Endothelial cell (in vitro differentiated cells): ENCODE measurements at regions not wholly inside any gene's neighbourhood (a gene's known extent, or its start where the extent isn't known, plus 50 kb on each side); places are given as distances from the start of the nearest gene placed in this dataset.

ENCODE experiments used
- DNase-seq: peaks from one replicate; pipeline ENCODE4 v3.0.0; 2021; ENCODE audit warnings: low spot score
- H3K27ac Mint-ChIP-seq: one replicate; pipeline ENCODE4 v1.8.0; 2021; ENCODE audit warnings: mixed read lengths, inconsistent platforms; ENCODE audit not compliant: unreplicated experiment
- H3K27me3 Mint-ChIP-seq: one replicate; pipeline ENCODE4 v1.8.0; 2021; ENCODE audit warnings: mild to moderate bottlenecking, moderate library complexity, mixed read lengths, inconsistent platforms; ENCODE audit not compliant: unreplicated experiment
- H3K36me3 Mint-ChIP-seq: one replicate; pipeline ENCODE4 v1.8.0; 2021; ENCODE audit warnings: mild to moderate bottlenecking, low read depth, mixed read lengths, inconsistent platforms; ENCODE audit not compliant: unreplicated experiment
- H3K4me1 Mint-ChIP-seq: one replicate; pipeline ENCODE4 v1.8.0; 2021; ENCODE audit warnings: mild to moderate bottlenecking, mixed read lengths, inconsistent platforms; ENCODE audit not compliant: unreplicated experiment
- H3K4me3 Mint-ChIP-seq: one replicate; pipeline ENCODE4 v1.8.0; 2021; ENCODE audit warnings: mild to moderate bottlenecking, mixed read lengths, inconsistent platforms; ENCODE audit not compliant: unreplicated experiment
- H3K9me3 Mint-ChIP-seq: one replicate; pipeline ENCODE4 v1.8.0; 2021; ENCODE audit warnings: mixed read lengths, inconsistent platforms; ENCODE audit not compliant: unreplicated experiment
- TF ChIP-seq, protein P1 (sequence below): fragments of 200-600 bp; sonication (generic); IDR thresholded peaks from one replicate; pipeline ENCODE4 v1.5.0; 2021; ENCODE audit warnings: antibody characterized with exemption; ENCODE audit not compliant: unreplicated experiment

DNA sequence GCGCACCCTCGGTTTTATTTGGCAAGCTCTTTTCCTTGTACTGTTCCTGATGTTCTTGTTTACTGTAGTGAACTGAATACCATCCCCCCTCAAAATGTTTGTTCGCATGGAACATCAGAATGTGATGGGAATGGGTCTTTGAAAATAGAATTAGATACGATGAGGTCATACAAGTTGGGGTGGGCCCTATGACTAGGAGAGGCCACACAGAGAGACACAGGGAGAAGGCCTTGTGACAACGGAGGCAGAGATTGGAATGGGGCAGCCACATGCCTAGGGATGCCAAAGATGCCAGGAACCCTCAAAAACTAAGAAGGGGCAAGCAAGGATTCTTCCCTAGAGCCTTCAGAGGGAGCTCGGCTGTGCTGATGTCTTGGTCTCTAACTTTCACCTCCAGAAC is 123.6 kb downstream of the FAM204A start:
- peaks cover under 1% of the 10 kb centered on the region for H3K4me1 Mint-ChIP-seq
- DNase-seq, result no peak
- no peaks in the 10 kb centered on the region for H3K9me3 Mint-ChIP-seq
- TF ChIP-seq, protein P1, sequence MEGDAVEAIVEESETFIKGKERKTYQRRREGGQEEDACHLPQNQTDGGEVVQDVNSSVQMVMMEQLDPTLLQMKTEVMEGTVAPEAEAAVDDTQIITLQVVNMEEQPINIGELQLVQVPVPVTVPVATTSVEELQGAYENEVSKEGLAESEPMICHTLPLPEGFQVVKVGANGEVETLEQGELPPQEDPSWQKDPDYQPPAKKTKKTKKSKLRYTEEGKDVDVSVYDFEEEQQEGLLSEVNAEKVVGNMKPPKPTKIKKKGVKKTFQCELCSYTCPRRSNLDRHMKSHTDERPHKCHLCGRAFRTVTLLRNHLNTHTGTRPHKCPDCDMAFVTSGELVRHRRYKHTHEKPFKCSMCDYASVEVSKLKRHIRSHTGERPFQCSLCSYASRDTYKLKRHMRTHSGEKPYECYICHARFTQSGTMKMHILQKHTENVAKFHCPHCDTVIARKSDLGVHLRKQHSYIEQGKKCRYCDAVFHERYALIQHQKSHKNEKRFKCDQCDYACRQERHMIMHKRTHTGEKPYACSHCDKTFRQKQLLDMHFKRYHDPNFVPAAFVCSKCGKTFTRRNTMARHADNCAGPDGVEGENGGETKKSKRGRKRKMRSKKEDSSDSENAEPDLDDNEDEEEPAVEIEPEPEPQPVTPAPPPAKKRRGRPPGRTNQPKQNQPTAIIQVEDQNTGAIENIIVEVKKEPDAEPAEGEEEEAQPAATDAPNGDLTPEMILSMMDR, result no peak
- no peak overlapping the region for H3K27ac Mint-ChIP-seq
- no peaks in the 10 kb centered on the region for H3K36me3 Mint-ChIP-seq
- no peaks in the 10 kb centered on the region for H3K27me3 Mint-ChIP-seq
- H3K4me3 Mint-ChIP-seq, result no peak overlapping the region

DNA sequence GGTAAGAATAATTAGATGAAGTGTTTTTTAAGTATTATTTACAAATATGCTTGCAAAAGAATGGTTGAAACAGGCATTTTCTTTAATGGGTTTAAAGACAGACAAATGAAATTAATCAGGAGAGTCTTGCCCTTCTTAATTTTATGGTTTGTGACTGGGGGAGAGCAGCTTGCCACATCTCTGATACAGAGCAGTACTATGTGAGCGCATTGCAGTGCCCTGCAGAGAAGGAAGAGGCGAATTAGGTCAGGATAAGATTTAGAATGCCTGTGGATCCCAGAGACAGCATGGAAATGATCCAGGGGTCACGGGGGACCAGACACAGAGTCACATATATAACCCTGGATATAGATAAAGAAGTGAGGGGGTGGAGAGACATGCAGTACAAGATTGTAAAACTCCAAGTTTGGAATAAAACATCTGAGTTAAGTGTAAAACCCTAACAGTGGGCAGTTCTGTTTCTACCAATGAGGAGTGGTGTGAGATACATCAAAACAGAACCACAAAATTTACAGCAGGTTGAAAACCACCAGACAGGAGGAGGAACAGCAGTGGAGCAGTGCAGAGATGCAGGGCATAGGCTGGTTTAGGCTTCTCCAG is 125.5 kb downstream of the FAM204A start:
- H3K27ac Mint-ChIP-seq, result no peak overlapping the region
- TF ChIP-seq, protein P1, result no peak
- no peak overlapping the region for H3K4me3 Mint-ChIP-seq

GRCh38 chr10:118216020-118216419 is 126.1 kb downstream of the FAM204A start:
- Mint-ChIP-seq H3K27me3 (no peaks in the 10 kb centered on the region), H3K27ac (no peak overlapping the region), H3K4me1 (peaks cover 4% of the 10 kb centered on the region), H3K4me3 (no peak overlapping the region), H3K36me3 (no peaks in the 10 kb centered on the region), H3K9me3 (no peaks in the 10 kb centered on the region)
- DNase-seq, result no peak
- TF ChIP-seq, protein P1, result no peak

More for the DNA sequence above, 125.5 kb downstream of the FAM204A start:
- Mint-ChIP-seq H3K4me1 (peaks cover 4% of the 10 kb centered on the region), H3K9me3 (no peaks in the 10 kb centered on the region), H3K36me3 (no peaks in the 10 kb centered on the region), H3K27me3 (no peaks in the 10 kb centered on the region)
- DNase-seq, result no peak

DNA sequence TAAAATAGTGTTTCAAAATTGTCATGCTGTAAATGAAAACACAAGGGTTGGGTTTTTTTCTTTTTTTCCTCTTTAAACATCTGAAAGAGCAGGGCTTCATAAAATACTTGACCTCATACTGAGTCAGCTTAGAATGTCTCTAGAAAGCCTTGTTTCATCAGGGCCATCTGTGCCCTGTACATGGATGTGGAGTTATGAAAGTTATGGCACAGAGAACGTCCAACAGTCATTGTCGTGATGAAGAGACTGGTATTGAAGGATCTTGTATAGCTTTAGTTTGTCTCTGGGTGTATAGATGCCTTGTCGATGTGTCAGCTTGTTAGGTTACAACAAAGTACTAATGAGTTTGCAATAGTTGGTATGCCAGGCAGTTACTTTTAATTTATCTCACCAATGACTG is 127.3 kb downstream of the FAM204A start:
- Mint-ChIP-seq H3K36me3 (no peaks in the 10 kb centered on the region), H3K9me3 (no peaks in the 10 kb centered on the region), H3K4me1 (peaks cover 4% of the 10 kb centered on the region), H3K27me3 (no peaks in the 10 kb centered on the region), H3K27ac (no peak overlapping the region), H3K4me3 (no peak overlapping the region)
- TF ChIP-seq, protein P1, result no peak
- DNase-seq, result no peak

- no peaks in the 10 kb centered on the region for H3K9me3 Mint-ChIP-seq
- no peaks in the 10 kb centered on the region for H3K27me3 Mint-ChIP-seq
- H3K4me3 Mint-ChIP-seq, result no peak overlapping the region
- no peak for DNase-seq
- peaks cover 4% of the 10 kb centered on the region for H3K4me1 Mint-ChIP-seq
- H3K27ac Mint-ChIP-seq, result no peak overlapping the region
- TF ChIP-seq, protein P1, result no peak
- H3K36me3 Mint-ChIP-seq, result no peaks in the 10 kb centered on the region
Measured at GRCh38 chr10:118213436-118213835, 128.7 kb downstream of the FAM204A start.
